Germinal center (tissue), 1 donor: ENCODE measurements at regions not wholly inside any gene's neighbourhood (a gene's known extent, or its start where the extent isn't known, plus 50 kb on each side); places are given as distances from the start of the nearest gene placed in this dataset.
"Not testable (repeated sequence)": the region's sequence is repeated elsewhere in the genome, so short reads cannot be mapped to it uniquely, and the experiment has no call there.

Source experiments
- DNase-seq: peaks from one replicate; pipeline ENCODE4 v3.0.0; 2012; ENCODE audit warnings: mixed read lengths, low spot score

DNA sequence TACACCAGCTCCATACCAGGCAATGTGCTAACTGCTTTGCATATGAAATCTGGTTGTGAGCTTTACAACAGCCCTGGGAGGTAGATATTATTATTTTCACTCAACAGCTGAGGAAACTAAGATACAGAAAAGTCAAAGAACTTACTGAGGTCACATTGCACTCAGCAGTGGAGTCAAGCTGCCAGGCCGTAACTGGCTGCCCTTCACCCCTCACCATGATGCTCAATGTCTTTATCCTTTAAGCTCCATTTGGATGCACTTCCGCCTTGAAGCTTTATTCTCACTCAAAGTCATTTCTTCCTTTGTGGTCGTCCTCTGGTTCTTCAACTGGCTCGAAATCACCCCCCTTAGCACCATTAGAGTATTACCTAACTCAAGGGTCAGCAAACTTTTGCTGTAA, 81.7 kb upstream of the RALGPS2 start:
- DNase-seq: no peak

DNA sequence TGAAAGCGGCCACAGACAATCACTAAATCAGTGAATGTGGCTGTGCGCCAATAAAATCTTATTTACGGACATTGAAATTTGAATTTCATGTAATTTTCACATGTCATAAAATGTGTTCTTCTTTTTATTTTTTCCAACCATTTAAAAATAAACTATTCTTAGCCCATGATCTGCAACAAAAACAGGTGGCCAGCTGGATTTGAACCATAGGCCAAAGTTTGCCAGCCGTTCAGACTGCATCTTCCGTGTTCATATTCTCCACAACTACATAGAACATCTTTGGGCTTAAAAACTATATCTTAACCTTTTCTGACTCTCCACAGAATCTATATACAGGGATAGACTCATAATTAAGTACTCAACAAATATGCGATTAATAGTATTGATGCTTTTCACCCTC, 81.2 kb upstream of the RALGPS2 start:
- no peak for DNase-seq

DNA sequence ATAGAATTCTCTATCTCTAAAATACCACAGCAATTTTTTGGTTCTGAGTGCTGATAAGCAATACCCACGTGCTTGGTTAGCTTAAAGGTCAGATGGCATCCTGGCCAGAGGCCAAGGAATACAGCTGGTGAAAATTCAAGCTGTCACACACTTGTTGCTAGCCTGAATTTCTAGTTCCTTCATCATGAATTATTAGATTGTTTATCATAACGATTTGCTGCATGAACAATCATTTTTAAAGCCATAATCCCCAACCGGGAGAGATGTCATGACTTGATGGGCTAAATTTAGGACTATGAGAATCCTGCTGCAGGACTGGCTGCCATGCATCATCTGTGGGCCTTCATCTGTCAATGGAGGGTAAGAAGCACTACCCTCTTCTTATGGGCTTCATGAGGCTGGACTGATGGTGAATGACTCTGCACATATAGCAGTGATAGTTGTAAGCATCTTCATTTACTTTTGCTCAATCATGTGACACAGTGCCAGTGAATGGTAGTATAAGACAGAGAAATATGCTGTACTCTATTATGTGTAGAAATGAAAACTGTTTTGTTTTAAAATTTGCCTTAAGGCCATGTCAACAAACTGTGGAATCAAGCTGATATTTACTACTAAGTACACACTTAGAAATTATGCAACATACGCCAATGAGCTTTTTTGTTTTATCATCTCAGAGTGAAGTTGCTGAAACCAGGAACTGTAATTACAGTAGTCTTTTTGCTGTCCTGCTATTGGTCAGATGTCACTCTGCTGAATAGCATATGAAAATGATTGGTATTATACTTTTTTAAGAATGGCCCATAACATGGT, 80.5 kb upstream of the RALGPS2 start:
- DNase-seq: no peak

DNA sequence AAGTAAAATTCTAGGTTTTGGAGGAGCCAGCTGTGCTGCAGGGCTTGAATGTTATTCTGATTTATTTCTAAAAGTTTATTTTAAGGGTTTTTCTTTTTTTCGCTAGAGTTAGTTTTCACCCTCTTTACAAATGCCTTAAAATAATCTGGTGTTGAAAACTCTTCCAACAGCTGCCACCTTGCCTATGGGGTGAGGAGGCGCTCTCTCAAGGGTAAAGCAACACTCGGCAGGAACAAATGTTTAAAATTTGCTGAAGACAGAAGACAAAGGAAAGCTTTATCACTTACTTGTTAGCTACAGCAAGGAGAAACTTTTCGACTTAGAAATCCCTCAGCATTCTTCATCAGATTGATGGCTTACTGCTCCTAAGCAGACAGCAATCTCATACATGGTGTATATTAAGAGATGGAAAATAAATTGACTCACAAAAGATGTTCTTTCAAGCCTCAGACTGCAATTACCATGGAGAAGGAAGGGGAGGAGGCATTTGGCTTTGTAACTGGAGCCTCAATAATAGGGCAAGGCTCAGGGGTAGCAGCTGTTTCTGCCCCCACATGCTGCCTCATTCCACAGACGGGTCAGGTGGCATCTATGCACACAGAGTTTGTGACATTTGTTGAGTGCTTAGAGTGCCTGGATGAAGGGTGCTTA, 79.8 kb upstream of the RALGPS2 start:
- no peak for DNase-seq

DNA sequence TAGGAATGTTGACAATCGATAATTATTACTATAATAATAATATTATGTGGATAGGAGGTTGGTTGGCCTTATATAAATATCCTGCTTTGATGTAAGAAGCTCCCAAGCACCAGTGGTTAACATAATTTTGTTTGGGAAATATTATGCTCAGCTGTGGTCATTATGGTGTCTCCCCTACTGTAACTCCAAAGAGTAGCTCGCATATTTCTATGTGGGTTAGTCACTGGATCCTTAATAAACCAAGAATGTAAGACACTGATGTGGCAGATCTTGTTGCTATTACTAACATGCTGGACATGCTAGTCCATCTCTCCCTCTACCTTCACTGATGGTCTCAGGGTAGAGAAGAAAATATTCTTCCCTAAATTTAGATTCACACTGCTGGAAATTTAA, 79.2 kb upstream of the RALGPS2 start:
- DNase-seq: no peak

DNA sequence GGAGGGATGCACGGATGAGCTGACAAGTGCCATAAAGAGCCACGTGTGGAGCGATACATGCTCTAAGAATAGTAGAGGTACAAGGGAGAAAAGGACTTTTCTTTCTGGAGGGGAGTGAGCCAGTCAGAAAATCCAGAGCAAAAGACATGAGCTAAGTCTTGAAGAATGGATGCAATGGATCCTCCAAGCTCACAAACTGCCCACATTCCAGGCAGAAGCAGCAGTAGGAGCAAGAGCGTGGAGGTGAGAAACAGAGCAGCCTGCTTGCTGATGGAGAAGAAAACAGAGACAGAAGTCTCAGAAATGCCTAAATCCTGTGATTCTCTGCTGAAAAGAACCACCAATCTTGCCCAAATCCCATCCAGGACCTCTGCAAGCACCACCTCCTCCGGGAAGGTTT, 78.2 kb upstream of the RALGPS2 start:
- DNase-seq: no peak

DNA sequence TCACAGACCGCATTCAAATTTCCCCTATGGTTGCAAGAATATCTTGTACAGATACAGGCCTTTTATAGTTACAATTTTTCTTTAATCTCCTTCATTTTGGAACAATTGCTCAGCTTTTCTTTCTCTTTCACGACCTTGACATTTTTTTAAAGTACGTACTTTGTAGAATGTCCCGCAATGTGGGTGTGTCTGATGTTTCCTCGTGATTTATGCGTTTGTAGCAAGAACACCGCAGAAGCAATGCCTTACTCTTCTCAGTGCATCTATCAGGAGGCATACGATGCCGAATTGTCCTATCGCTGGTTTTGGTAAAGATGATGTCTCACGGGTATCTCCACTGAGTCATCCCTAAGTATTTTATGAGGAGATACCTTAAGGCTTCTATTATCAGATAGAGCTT, 76.9 kb upstream of the RALGPS2 start:
- DNase-seq: no peak

DNA sequence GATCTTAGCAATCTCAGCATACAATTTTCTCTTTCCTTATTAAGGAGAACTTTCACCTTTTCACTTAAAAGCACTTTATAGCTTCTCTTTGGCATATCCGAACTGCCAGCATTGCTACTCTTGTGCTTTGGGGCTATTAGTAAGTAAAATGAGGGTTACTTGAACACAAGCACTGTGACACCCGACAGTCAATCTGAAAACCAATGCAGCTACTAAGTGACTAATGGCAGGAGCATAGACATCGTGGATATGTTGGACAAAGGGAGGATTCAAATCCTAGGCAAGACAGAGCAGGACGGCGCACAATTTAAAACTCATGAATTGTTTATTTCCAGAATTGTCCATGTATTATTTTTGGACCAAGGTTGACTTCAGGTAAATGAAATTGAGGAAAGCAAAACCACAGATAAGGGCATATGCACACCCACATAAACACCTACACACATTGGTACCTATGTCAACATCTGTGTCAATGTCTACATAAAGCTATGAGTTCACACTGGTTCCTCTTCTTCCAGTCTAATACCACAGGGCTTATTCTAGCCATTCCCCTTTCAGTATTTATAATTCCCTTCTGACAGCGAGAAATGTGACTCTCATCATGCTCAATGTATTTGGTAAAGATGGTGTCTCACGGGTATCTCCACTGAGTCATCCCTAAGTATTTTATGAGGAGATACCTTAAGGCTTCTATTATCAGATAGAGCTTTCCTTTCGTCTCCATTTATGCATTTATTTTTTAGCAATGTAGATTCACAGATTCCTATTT, 75.3 kb upstream of the RALGPS2 start:
- DNase-seq: no peak

DNA sequence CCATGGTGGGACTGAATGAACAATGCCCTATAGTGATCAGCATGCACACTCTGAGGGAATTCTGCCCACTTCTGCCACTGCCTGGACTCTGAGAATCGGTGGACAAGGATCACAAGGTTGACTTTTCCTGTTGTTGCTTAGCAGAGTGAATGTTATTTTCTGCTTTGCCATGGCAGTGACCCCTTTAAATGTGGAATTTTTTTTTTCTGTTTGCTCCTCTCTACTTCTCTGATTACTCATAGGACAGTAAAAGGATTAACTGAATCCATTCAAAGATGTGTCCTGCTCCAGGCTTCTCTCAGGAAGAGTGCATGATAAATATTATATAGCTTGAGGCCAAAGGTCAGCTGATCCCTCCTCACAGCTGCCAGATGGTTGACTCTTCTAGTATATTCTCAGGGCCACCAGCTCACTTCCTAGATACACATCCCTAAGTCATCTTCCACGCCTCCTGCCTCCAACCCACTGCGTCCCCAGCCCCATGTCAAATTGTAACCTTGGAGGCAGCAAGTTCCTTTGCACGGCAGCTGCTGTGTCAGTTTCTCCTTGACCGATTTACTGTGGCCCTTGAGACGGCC, 74.0 kb upstream of the RALGPS2 start:
- no peak for DNase-seq

DNA sequence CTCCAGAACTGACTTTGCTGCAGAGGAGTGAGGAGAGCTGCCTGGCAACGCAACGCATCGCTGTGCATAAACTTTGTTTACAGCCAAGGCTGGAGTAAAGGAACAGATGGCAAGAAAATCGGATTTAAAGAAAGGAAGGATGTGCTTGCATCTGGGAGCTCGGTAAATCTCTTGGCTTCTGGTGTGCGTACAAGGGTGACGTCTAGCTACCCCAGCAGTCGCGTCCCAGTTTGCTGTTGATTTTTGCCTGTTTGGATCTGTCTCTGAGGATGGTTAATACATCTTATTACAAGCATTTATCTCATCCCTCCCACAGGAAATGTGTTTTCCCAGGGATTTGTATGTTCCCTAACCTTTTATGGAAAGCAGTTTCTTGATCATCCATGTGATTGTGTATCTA, 73.3 kb upstream of the RALGPS2 start:
- DNase-seq: no peak

DNA sequence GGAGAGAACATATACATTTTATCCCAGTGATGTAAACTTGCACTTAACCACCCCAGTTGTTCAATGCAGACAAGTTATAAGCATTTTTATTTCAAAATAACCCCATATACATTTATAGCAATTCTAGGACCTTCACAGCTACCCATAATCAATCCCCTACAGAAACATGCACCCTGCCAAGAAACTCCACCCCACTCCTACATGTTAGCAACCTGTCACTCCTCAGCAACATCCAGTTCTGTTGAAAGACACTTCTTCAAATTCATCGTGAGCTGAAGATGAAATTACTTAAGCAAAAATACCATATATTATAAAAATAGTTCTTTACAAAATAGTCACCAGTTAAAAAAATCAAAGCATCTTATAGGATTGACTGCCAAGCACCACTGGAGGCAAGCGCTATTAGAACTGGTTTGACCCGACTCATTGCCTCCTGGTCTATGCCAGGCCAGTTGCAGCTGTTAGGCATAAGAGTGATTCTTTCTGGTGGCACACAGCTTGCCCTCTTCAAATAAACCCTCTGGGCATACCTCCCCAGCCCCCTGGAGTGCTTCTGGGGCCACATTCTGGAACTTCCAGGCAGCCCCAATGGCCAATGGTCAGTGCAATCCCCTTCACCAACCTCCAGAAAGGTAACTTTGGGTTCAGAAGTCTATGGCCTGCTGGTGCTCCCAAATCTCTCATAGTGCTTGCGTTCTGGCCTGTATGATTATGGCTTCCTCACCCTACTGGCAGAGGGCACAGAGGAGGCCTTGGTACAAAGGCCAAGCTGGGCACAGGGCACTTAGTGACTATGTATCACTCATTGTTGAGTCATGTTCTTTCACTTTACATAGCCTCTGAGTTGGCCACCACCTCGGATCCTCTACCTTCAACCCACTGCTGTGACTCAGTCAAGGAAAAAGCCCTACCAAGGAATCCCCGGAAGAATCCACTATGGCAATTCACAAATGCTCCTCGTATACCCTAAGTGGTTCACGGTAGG, 72.2 kb upstream of the RALGPS2 start:
- no peak for DNase-seq

DNA sequence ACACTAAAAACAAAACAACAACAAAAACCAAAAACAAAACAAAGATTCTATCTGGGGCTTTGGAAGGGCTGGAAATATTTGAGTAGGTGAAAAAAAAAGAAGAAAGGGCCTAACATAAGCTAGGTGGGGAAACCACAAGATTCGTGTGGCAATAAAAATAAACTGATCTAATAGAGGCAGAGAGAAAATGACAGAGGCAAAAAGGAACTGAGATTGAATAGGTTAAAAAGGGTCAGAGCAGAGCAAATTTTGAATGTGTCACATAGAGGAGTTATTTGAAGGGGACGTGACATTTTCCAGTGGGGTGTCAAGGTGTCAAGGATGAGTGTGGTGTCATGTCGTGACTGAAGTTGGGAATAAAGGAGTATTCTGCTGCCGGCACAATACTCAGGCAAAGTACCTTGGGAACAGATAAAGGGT, 65.2 kb upstream of the RALGPS2 start:
- DNase-seq: peak; percentile 39

DNA sequence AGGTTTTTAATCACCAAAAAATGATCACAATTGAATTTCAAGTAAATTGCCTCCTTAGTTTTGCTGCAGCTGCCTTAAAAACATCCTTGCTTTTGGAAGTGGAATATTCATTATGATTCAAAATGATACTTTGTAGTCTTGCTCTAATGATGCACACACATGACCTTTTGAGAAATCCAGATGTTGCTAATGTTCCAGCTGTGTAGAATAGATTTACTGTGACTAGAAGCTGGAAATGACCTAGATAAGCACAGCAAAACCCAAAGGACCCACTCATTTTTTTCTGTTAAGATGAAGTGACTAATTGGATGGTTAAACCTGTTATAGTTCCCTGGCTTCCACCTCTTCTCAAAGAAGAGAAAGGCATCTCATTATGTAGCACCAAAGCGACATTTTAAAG, 64.6 kb upstream of the RALGPS2 start:
- DNase-seq: no peak

DNA sequence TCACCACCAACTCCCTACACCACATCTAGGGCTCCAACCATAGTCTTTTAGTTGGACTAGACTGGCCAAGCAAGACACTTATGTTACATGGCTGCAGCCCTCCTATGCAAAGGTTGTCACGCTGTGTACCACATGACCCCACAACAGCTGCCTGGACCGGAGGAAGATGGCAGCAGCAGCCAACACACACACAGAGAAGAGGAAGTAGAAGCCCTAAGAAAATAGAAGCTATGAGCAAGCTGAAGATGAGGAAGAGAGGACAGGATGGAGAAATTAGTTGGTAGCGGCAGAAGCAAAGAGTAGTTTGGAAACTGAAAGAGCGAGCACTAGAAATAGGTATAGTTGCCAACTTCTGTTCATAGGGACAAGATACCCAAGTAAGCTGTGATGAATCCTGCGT, 60.8 kb upstream of the RALGPS2 start:
- peak; percentile 72 for DNase-seq

DNA sequence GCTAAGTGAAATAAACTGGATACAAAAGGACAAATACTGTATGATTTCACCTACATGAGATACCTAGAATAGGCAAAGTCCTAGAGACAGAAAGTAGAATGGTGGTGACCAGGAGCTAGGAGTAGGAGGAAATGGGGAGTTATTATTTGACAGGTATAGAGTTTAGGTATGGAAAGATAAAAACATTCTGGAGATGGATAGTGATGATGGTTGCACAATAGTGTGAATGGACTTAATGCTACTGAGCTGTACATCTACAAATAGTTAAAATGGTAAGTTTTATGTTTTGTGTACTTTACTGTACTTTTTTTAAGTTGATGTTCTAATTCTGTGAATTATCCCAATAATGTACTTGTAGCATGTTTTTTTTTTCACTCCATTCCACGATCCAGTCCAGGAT, 59.5 kb upstream of the RALGPS2 start:
- no peak for DNase-seq

DNA sequence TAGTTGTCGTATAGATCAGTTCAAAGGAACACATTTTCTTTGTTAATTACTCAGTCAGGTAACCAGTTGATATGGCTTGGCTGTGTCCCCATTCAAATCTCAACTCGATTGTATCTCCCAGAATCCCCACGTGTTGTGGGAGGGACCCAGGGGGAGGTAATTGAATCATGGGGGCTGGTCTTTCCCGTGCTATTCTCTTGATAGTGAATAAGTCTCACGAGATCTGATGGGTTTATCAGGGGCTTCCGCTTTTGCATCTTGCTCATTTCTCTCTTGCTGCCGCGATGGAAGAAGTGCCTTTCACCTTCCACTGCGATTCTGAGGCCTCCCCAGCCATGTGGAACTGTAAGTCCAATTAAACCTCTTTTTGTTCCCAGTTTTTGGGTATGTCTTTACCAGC, 58.2 kb upstream of the RALGPS2 start:
- not testable (repeated sequence) for DNase-seq

DNA sequence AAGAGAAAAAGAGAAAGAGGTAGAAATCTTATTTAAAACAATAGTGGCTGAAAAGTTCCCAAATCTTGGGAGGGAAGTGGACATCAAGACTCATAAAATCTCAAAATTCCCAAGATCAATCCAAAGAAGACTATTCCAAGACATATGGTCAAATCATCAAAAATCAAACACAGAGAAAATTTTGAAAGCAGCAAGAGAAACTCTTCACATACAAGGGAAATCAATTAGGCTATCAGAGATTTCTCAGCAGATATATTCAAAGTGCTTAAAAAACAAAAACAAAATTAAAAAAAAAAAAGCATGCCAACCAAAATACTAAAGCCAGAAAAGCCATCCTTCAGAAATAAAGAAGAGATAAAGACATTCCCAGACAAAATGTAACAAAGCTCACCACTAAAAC, 52.6 kb upstream of the RALGPS2 start:
- no peak for DNase-seq

DNA sequence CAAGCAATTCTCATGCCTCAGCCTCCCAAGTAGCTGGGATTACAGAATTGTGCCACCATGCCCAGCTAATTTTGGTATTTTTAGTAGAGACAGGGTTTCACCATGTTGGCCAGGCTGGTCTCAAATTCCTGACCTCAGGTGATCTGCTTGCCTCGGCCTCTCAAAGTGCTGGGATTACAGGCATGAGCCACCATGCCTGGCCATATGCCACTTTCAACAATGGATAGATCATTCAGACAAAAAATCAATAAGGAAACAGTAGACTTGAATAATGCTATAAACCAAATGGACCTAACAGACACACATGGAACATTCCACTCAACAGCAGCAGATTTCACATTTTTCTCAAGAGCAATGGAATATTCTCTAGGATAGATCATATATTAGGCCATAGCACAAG, 50.5 kb upstream of the RALGPS2 start:
- not testable (repeated sequence) for DNase-seq
